ENCODE measurements at regions not wholly inside any gene's neighbourhood (a gene's known extent, or its start where the extent isn't known, plus 50 kb on each side); places are given as distances from the start of the nearest gene placed in this dataset.

- intact Hi-C loops (cut with DNase I, micrococcal nuclease): no loop called here
- ATAC-seq (no peak), DNase-seq (peak in 1 of 2 donors; percentile 7)
Observed at GRCh38 chr3:127409421-127410136, 121.7 kb upstream of the PRR20G start.

DNA sequence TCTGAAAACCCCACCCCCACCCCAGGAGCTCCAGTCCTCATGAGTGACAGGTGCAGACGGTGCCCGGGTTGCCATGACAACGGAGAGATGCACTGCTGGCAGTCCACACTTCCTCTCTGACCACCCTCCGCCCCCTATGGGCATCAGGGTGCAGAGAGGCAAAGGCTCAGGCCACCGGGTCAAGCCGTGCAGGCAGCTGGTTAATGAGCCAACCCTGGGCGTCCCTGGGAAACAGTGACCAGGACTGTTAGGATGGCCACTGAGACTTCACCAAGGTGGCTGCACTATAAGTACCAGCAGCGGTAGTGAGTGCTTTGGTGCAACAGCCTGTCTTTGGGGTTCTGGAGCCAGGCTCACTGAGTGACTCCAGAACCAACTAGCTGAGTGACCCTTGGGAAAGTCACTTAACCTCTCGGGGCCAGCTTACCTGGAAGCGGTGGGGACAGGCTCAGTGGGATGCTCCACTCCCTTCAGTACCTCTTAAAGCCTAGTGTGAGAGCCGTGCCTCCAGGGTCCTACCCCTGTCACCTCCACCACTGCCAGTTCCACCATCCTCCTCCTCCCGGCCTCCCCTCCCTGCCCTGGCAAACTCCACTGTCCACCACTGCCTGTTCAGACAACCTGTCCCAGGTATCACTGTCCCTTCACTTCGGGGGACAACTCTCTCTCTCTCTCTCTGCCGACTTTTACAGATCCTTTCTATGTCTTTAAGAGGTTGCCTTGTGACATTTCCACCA, 121.0 kb upstream of the PRR20G start:
- ATAC-seq: no peak
- peak in 1 of 2 donors; percentile 18 for DNase-seq
- intact Hi-C loops (cut with DNase I, micrococcal nuclease): no loop called here

GRCh38 chr3:127408022-127408683, 120.3 kb upstream of the PRR20G start:
- ATAC-seq: no peak
- intact Hi-C loops (cut with DNase I, micrococcal nuclease): no loop called here
- DNase-seq: peak in 1 of 2 donors; percentile 19

DNA sequence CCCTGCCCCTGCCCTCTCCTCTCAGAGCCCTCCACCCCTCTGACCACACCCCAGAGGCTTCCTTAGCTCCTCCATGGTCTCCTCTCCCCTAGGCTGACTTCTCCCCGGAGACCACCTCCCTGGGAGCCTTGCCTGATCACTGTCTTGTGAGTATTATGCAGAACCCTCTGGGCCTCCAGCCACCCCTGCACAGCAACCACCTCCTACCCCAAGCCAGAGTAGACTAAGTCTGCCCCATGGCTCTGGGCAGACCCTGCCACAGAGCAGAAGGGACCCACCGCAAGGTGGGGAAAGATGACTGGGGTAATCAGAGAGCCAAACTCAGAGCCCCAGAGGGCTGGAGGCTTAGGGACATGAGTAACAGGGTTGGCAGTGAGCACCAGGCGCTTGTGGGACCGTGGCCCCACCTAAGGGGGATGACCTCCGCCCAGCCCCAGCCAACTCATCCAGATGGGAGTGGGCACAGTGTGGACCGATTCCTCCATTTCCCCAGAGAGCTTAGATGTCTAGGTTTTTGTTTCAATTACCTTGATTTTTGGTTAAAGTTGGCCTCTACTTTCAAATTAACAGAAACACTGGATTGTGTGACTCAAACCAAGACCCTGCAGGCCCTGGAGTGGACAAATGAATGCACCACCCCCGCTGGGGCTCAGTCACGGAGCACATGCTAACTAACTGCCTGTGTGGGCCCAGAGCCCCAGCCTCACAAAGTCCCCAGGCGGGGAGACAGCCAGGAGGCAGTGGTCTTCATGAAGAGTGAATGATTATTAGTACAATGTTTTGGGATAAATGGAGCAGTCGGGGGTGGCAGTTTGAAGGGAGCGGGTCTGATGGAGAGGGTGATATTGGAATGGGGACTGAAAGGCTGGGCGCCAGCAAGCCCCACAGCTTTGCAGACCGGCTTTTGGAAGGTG, 119.4 kb upstream of the PRR20G start:
- ATAC-seq (no peak), DNase-seq (peak in 1 of 2 donors; percentile 16)
- intact Hi-C loops (cut with DNase I, micrococcal nuclease): no loop called here

DNA sequence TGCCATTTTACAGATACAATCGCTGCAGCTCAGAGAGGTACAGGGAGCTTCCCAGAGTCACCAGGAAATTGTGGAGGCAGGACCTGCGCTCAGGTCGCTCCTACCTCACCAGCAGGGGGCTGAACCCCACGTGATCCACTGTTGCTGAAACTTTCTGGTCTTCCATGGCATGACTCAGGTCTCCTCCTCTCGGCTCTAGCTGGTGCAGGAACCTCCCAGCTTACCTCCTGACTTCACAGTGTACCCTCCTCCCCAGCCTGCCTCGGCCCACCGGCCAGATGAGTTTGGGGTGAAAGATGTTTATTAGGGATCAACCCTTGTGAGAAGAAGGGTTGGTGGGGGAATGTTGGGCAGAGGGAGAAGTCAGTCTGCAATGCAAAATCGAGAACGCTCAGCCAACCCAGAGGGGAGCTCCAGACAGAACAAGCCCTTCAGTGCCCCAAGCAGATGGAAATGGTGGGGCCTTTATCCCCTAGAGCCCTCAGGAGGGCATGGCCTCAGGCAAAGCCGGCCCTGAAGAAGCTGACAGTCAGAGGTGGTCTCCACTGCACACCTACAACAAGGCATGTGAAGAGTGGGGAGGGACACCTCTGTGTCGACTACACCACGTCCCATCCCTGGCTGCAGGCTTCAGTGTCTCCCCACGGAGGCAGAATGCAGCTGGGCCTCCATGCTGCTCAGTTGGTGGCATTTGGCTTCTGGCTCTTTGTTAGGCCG, 118.6 kb upstream of the PRR20G start:
- DNase-seq (peak in 1 of 2 donors; percentile 22), ATAC-seq (peak; percentile 48)
- intact Hi-C loops (cut with DNase I, micrococcal nuclease): no loop called here

DNA sequence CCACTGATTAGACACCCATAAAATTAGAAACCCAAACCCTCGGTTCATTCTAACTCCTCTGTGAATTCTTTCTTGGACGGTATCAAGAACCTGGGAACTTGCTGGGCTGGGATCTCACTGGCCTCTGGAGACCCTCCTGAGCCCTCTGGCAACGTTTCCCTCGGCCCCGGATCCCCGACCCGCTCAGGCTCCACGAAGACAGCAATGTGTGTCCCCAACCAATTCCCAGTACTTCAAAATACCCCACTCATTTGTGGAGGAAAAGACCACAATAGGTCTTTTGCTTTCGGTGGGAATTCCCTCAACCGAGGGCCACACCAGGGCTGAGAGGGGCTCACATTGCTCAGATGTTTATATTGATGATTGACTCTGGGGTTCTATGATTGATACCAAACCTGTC, 117.9 kb upstream of the PRR20G start:
- DNase-seq: peak in 1 of 2 donors; percentile 19
- ATAC-seq: no peak

DNA sequence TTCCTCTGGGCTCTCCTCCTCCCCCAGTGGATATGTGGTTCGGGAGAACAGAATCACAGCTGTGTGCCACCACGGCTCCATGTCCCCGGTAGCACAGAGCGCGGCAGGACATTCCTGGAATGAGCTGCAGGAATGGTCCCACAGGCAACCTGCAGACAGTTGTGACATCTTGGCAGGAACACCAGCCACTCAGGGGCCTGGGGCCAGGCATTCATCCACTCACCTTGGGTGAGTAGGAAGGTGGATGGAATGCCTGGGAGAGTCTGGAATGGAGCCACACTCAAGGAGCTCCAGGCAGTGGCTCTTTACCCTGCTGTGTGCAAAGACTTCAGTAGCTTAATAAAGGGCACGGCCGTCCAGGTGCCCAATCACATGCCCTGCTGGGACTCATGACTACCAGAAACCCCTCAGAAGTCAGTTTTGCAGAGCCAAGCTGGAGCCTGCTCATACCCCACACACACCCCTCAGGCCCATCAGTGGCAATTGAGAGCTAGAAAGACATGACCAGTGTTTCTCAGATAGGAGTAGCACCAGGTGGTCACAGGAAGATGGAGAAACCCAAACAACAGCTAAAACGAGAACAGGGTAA, 117.3 kb upstream of the PRR20G start:
- intact Hi-C loops (cut with DNase I, micrococcal nuclease): no loop called here
- DNase-seq (no peak), ATAC-seq (no peak)

More for the DNA sequence above, 117.9 kb upstream of the PRR20G start:
- intact Hi-C loops (cut with DNase I, micrococcal nuclease): no loop called here

GRCh38 chr3:127404221-127405009, 116.6 kb upstream of the PRR20G start:
- ATAC-seq: no peak

GRCh38 chr3:127403795-127404194, 115.9 kb upstream of the PRR20G start:
- intact Hi-C loops (cut with DNase I, micrococcal nuclease): no loop called here
- ATAC-seq (no peak), DNase-seq (no peak)

More at GRCh38 chr3:127404221-127405009, 116.6 kb upstream of the PRR20G start:
- intact Hi-C loops (cut with DNase I, micrococcal nuclease): no loop called here
- DNase-seq: no peak

DNA sequence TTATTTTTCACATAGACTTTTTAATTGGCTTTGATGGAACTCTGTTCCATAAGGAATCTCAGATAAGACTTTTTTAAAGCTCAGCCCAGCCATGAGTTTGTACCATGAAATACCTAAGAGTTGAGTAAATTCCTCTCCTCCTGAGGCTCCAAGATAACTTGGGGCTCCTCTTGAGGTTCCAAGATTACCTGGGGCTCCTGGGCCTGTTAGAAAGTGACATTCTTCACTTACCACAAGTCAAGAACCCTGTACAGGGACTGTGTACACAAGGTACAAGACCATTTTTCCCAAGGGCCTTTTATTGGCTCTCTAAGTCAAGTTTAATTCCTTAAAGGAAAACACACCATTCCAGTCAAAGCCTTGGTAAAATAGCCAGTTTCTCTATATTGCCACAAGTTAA, 111.3 kb upstream of the PRR20G start:
- ATAC-seq (no peak), DNase-seq (no peak)
- intact Hi-C loops (cut with DNase I, micrococcal nuclease): no loop called here

GRCh38 chr3:127396473-127396872, 108.6 kb upstream of the PRR20G start:
- DNase-seq (no peak), ATAC-seq (no peak)
- intact Hi-C loops (cut with DNase I, micrococcal nuclease): no loop called here

DNA sequence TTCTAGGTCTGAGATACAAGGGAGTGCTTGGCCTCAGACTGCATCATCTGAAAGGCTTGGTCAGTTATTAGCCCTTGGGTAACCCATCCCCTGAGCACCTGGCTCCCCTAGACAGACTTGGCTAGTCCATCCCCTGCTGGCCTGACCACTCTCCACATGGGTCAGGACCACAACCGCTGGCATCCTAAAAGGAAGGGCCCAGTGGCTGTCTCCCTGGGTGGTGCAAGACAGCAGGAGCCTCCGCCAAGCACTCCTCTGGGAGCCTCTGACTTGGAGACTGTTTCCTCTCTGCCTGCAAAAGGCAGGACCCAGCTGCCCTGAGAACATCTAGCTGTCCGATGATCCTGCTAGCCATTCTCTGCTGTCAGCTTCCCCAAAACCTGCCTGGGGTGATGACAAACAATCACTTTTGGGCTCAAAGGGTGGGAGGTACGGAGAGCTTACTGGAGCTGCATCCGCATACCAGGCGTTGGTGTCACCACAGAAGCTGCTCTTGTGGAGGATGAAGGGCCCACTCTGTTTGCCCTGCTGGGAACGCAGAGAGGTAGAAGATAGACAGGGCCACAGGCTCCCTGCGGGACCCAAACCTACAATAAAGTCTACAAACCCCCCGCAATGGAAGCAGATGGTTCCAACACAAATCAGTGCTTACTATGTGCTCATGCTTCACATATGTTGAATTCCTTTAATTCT, 108.0 kb upstream of the PRR20G start:
- intact Hi-C loops (cut with DNase I, micrococcal nuclease): no loop called here
- ATAC-seq: no peak
- DNase-seq: no peak

GRCh38 chr3:127394984-127395662, 107.3 kb upstream of the PRR20G start:
- intact Hi-C loops (cut with DNase I, micrococcal nuclease): no loop called here

DNA sequence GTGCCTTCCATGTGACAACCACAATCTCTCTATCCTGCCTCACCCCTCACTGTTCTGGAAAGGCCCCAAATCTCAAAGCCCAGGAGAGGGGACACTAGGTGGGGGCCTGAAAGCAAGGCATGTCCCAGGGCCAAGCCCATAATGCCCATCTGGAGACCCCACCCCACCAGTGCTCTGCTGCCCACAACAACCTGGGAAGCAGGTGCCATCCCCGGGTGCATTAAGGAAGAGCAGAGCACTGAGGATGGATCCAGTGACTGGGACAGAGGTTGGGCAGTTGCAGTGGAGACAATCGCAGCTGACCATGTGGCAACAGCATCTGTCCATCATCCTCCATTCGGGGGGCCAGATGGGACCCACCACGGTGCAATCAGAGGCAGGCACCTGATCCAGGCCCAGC, 106.2 kb upstream of the PRR20G start:
- intact Hi-C loops (cut with DNase I, micrococcal nuclease): no loop called here
- no peak for DNase-seq
- ATAC-seq: no peak

More at GRCh38 chr3:127394984-127395662, 107.3 kb upstream of the PRR20G start:
- no peak for DNase-seq
- no peak for ATAC-seq

GRCh38 chr3:127393131-127393820, 105.4 kb upstream of the PRR20G start:
- DNase-seq (no peak), ATAC-seq (no peak)
- intact Hi-C loops (cut with DNase I, micrococcal nuclease): no loop called here

DNA sequence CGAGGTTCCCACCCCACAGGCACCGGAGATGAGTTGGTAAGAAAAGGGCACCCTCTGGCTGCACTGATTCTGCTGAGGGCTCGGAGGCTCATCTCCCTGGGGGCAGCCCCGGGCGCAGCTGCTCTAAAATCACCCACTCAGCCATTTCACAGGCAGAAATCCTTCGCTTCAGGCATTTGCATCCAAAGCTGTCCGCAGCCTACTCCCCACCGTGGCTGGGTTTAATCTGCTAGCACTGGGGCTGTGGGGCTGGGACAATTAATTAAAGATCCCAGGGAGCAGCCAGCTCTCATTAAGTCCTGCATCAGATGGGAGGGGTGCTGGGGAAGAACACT, 104.3 kb upstream of the PRR20G start:
- no peak for DNase-seq
- intact Hi-C loops (cut with DNase I, micrococcal nuclease): no loop called here
- ATAC-seq: no peak

Data from left colon (tissue), 2 donors.